DMS53 treated with DMSO at 0.1 percent for 48 hours (cell line): ENCODE measurements at regions not wholly inside any gene's neighbourhood (a gene's known extent, or its start where the extent isn't known, plus 50 kb on each side); places are given as distances from the start of the nearest gene placed in this dataset.

Experiments
- DNase-seq: peaks from one replicate; lab custom pipeline; 2025; ENCODE audit not compliant: unreplicated experiment; lab: John Stamatoyannopoulos, UW

DNA sequence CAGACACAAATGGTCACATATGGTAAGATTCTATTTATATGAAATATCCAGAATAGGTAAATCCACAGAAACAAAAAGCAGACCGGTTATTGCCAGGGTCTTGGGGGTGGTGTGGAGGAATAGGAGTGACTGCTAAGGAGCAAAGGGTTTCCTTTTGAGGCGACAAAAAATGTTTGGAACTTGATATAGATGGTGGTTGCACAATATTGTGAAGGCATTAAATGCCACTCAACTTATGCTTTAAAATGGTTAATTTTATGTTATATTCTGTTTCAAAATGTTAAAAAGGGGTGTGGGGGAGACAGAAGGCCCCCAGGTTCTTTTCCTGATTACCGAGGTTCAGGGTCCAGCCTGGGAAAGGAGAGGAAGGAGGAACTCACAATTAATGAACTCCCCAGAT lies 304.4 kb downstream of the RRAGC start:
- no peak for DNase-seq

GRCh38 chr1:38551318-38552307 lies 308.0 kb downstream of the RRAGC start:
- no peak for DNase-seq

DNA sequence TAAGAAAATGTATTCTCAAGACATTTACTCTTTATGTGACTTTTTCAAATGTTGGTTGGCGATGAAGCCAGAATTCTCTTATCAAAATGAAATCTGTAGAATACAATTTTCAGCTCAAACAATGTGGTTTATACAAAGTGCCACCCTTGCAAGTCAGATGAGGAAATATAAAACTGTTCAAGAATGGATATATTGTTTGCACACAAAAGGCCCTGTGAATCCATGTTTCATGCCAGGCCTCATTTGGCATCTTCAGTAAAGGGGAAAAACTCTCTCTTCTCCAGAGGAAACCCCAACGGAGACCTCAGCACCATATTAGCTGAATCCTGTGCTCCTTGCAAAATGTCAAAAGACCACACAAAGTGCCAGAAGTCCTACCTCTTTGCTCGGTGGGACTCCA lies 310.4 kb downstream of the RRAGC start:
- DNase-seq: no peak

GRCh38 chr1:38547321-38547720 lies 312.3 kb downstream of the RRAGC start:
- DNase-seq: no peak

GRCh38 chr1:38546636-38547035 lies 312.9 kb downstream of the RRAGC start:
- DNase-seq: no peak

- DNase-seq: no peak
Observed at GRCh38 chr1:38541223-38541622, 318.3 kb downstream of the RRAGC start.

- DNase-seq: no peak
Observed at GRCh38 chr1:38539931-38540330, 319.6 kb downstream of the RRAGC start.

DNA sequence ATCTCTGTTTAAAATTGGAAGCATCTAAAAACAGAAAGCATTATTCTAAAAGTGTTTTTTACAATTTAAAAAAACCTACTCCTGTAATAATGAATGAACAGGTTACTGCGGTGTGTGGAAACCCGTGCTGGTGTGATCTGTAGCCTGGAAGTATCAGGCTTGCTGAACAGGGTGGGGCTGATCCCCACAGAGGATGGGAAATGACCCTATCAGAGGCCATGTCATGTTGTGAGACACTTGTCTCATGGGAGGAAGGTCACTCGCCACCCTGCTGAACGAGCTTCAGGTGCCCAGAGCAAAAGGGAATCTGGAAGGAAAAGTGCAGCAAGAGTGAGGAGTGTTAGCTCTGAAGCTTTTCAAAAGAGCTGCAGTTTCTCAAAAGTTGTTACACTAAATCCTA lies 320.7 kb downstream of the RRAGC start:
- DNase-seq: no peak

DNA sequence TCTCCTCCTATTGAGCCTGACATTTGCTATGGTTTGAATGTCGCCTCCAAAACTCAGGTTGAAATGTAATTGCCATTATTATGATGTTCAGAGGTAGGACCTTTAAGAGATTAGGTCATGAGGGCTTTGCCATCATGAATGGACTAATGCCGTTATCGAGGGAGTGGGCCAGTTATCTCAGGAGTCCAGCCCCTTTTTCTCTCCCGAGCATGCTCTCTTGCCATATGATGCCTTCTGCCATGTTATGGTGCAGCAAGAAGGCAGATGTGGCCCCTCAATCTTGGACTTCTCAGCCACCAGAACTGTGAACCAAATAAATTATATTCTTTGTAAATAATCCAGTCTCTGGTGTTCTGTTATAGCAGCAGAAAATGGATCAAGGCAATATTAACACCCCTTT lies 323.5 kb downstream of the RRAGC start:
- no peak for DNase-seq

- DNase-seq: no peak
Observed at GRCh38 chr1:38534473-38534823, 325.1 kb downstream of the RRAGC start.

DNA sequence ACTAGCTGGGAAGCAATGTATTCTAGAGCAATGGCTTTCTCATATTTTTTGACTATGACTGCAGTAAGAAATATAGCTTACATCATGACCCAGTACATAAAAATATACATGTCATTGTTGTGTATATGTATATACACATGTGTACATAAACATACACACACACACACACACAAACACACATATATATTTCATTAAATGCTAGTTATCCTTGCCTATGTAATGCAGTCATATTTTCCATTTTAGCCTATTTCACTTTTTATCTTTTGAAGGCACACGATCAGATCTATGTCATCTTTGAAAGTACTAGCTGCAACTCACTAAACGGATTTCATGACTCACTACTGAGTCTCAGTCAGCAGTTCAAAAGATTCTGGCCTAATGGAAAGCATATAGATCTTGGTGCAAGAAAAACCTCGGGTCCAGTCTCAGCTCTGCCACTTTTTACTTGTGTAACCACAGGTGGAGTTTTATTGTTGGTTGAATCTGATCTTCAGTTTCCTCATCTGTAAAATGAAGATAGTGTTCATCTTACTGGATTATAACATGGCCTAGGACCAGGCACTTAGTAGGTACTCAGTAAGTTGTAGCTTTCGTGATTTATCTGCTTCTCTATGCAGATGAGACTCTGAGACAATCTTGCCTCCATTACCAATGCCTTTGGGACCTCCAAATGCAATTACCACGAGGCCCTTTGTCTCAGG lies 325.6 kb downstream of the RRAGC start:
- no peak for DNase-seq

DNA sequence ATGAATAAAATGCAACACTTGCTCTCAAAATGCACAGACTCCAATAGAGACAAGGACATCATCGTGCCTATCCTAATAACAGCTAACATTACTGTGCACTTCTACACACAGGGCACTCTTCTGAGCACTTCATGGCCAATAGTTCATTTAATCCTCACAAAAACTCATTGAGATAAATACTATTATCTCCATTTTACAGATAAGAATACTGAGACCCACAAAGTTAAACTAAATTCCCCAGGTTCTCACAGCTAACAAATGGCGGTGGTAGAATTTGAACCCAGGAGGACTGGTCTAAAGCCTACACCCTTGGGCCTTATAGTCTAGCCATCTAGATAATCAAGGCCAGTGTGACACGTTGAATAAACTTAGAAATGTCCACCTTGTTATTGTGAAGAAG lies 328.6 kb downstream of the RRAGC start:
- no peak for DNase-seq

GRCh38 chr1:38529946-38530345 lies 329.6 kb downstream of the RRAGC start:
- no peak for DNase-seq

DNA sequence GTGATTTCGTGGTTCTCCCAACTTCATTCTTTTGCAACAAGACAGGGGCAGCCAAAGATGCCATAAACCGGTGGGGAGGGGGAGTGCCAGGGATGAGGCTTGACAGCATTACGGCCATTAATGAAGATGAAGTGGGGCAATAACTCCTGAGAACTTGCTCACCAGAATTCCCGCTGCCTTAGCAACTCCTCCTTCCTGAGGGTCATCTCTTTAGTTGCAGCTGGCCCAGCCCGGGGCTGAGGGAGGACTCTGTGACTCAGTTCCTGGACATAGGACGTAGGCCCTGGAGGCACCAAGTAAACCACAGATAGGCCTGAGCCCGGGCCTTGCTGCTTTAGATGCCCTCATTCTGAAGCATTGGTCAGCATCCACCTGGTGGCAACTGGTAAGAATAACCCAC lies 330.2 kb downstream of the RRAGC start:
- no peak for DNase-seq

GRCh38 chr1:38528623-38529022 lies 330.9 kb downstream of the RRAGC start:
- no peak for DNase-seq

DNA sequence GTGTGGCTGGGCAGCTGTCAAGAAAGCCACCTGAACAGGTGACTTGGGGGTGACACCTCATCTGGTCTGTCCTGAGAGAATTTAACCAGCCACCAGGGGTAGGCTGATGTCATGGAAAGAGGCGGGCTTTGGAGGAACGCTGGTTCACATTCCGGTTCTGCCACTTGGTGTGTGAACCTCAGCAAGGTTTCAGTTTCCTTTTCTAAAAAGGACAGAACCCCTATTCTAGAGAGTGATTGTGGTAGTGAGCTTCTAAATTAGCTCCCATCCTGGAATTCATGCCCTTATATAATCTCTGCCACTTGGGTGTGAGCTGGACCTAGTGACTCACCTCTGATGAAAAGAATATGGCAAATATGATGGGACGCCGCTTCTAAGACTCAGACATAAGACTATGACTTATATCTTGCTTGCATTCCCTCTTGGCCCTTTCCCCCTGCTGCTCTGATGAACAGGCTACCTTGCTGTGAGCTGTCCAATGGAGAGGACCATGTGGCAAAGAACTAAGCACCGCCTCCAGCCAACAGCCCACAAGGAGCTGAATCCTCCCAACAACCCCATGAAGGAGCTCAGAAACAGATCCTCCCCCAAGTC lies 332.1 kb downstream of the RRAGC start:
- DNase-seq: no peak

DNA sequence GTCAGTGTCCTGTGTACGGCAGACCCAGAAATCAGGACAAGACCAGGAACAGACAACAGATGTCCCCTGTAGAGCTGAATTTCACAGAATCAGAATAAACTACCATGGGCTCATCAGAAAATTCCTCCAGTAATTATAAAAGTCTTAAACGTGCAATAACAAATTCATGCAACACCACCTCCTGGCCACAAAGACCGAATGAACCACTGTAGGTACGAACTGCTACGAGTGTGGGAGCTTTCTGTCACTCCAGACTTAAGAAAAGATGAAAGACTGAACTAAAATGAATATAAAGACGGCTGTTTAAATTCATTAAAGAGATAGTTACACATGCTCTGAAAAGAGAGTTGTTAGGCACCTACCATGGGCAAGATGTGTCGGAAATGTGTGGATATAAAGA lies 333.5 kb downstream of the RRAGC start:
- DNase-seq: no peak

- no peak for DNase-seq
Observed at GRCh38 chr1:38525343-38526043, 334.1 kb downstream of the RRAGC start.

DNA sequence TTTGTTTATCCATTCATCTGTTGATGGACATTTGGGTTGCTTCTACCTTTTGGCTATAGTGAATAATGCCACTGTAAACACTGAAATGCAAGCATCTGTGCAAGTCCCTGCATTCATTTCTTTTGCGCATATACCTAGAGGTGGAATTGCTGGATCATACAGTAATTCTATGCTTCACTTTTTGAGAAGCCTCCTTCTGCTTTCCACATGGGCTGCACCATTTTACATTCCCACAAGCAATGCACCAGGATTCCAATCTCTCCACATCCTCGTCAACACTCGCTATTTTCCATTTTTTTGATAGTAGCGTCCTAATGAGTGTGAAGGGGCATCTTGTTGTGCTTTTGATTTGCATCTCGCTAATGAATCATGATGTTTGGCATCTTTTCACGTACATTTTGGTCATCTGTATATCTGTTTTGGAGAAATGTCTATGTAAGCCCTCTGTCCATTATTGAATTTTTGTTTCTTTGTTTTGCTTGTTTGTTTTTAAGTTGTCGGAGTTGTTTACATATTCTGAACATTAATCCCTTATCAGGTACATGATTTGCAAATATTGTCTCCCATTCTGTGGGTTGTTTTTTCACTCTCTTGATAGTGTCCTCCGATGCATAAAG lies 335.4 kb downstream of the RRAGC start:
- no peak for DNase-seq

DNA sequence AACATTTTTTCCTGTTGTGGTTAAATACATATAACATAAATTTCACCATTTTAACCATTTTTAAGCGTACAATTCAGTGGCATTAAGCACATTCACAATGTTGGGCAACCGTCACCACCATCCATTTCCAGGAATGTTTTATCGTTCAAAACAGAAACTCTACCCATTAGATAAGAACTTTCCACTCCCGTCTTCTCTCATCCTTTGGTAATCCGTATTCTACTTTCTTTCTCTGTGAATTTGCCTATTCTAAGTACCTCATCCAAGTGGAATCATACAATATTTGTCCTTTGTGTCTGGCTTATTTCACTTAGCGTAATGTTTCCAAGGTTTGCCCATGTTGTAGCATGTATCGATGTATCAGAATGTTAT lies 336.0 kb downstream of the RRAGC start:
- no peak for DNase-seq
